C4-2B (cell line): ENCODE measurements at regions not wholly inside any gene's neighbourhood (a gene's known extent, or its start where the extent isn't known, plus 50 kb on each side); places are given as distances from the start of the nearest gene placed in this dataset.

Source experiments
- H3K27ac ChIP-seq: fragments of 450-650 bp; 2 replicates; pipeline ENCODE4 v1.5.1; 2017
- CTCF ChIP-seq: fragments of 450-650 bp; conservative IDR thresholded peaks from 2 replicates; pipeline ENCODE4 v1.5.1; 2017; ENCODE audit warnings: mild to moderate bottlenecking
- ZFX ChIP-seq: fragments of 450-650 bp; IDR thresholded peaks from 2 replicates; pipeline ENCODE4 v1.6.1; 2017

- TF ChIP-seq CTCF = no peak
- TF ChIP-seq ZFX = no peak
Measured at GRCh38 chr13:99133230-99133629, 67.4 kb upstream of the UBAC2 start.

DNA sequence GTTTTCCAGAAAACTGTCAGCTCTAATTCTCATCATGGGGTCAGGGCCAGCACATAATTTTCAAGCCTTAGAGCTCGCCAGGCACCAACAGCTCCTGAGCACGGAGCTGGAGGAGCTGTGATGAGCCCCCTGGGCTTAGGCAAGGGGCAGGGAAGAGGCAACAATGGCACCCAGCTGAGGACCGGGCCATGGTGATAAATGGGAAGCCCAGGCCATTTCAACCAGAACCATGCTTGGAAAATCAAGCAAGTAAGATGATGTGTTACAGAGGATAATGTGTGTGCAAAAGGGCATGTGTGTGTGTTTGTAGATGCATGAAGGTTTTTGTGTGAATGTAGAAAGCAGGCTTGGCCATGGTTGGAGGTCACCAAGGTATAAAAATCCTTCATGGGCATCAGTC lies 66.8 kb upstream of the UBAC2 start:
- H3K27ac ChIP-seq = no peak overlapping the region
- TF ChIP-seq CTCF (no peak), ZFX (no peak)

More at GRCh38 chr13:99133230-99133629, 67.4 kb upstream of the UBAC2 start:
- H3K27ac ChIP-seq = no peak overlapping the region

DNA sequence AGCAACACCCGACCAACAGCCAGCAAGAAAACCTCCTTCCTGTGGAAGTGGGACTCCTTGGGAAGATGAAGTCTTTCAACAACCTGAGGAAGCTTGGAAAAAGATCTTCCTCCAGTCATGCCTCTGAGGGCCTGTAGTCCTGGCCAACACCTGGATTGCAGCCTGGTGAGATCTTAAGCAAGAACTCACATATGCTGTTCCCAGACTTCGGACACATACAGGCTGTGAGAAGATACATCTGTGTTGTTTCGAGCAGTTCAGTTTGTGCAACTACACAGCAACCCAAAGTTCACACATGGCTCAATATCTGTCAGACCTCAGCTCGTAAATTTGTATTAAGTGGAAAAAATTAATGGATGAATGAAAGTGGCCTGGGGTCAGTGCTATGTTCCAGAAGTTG lies 65.1 kb upstream of the UBAC2 start:
- no peak overlapping the region for H3K27ac ChIP-seq
- TF ChIP-seq CTCF = no peak
- TF ChIP-seq ZFX = no peak

DNA sequence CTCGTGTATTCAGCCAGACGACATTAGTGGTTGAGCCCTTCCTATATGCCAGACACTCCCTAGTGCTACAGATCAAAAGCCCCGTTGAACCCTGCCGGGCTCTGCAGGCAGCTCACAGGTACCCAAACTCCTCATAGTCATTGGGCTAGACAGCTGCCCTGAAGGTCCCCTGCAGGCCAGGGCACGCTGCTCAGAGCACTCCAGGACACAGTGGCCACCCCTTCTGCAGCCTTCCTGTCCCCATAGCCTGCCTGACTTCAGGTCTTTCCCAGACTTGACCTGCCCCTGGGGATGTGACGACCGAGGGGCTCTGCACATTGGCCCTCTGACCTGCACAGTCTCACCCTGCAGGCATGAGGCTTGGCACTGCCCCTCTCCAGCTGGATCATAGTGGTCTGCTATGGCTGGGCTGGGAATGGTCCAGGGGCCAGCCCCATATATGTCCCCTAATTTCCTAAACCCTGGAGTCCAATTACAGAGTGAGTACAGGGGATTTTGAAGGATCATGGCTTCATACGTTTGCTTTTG lies 64.2 kb upstream of the UBAC2 start:
- TF ChIP-seq CTCF = no peak
- TF ChIP-seq ZFX = no peak
- H3K27ac ChIP-seq = no peak overlapping the region

- TF ChIP-seq CTCF (no peak), ZFX (no peak)
- H3K27ac ChIP-seq = no peak overlapping the region
Measured at GRCh38 chr13:99140831-99141230, 59.8 kb upstream of the UBAC2 start.

GRCh38 chr13:99143904-99144303 lies 56.8 kb upstream of the UBAC2 start:
- no peak overlapping the region for H3K27ac ChIP-seq
- TF ChIP-seq ZFX = no peak
- TF ChIP-seq CTCF = no peak

DNA sequence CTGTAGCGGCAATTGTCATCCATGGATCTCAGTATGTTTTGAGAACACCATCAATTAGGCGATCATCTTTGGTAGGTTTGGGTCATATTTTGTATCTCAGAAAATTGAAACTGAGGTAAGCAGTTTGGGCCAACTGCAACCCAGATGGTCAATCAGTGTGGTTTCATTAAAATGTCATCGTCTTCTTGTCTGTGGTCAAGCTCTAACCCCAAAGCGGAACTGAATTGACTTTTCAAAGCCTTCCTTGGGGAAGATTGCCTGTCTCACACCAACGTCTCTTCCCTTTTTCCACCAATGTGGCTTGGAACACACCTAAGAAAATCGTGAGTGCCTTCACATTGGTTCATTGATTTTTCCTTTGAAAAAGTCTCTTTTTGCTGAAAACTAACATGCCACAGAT lies 56.3 kb upstream of the UBAC2 start:
- no peak overlapping the region for H3K27ac ChIP-seq
- no peak for TF ChIP-seq CTCF
- TF ChIP-seq ZFX = no peak
